DND-41 (cell line): ENCODE measurements at regions not wholly inside any gene's neighbourhood (a gene's known extent, or its start where the extent isn't known, plus 50 kb on each side); places are given as distances from the start of the nearest gene placed in this dataset.

Experiments
- ATAC-seq: fragments of 200-7000 bp; cut with Tn5 transposase; 3 replicates; pipeline ENCODE4 v1.9.1; 2021; ENCODE audit warnings: low read depth; ENCODE audit not compliant: insufficient read depth
- DNase-seq: peaks from one replicate; pipeline ENCODE4 v3.0.0-alpha.2; 2020
- H2AFZ ChIP-seq: 2 replicates; pipeline ENCODE4 v1.6.0; 2012; ENCODE audit warnings: low read depth, low read length
- H3K27ac ChIP-seq: 2 replicates; pipeline ENCODE4 v1.5.1; 2012; ENCODE audit warnings: low read length, inconsistent platforms
- H3K27me3 ChIP-seq: fragments of 200-600 bp; sonication (generic); 2 replicates; pipeline ENCODE4 v1.6.0; 2012; ENCODE audit warnings: low read length, mild to moderate bottlenecking, inconsistent platforms; ENCODE audit not compliant: insufficient read depth, poor library complexity
- H3K36me3 ChIP-seq: 2 replicates; pipeline ENCODE4 v1.5.1; 2012; ENCODE audit warnings: low read length, inconsistent platforms; ENCODE audit not compliant: insufficient read depth
- H3K4me1 ChIP-seq: 2 replicates; pipeline ENCODE4 v1.5.1; 2012; ENCODE audit warnings: mild to moderate bottlenecking, low read length; ENCODE audit not compliant: insufficient read depth
- H3K4me2 ChIP-seq: 2 replicates; pipeline ENCODE4 v1.6.0; 2012; ENCODE audit warnings: mild to moderate bottlenecking, moderate library complexity, low read length, inconsistent platforms; ENCODE audit not compliant: insufficient read depth
- H3K4me3 ChIP-seq, 2 experiments: fragments of 200-600 bp in 1 of 2; shearing (Covaris generic) in 1 of 2; 2 replicates each; pipeline ENCODE4 v1.5.1; 2012 to 2016; ENCODE audit warnings: inconsistent platforms in 2 of 2, low read length in 2 of 2, mild to moderate bottlenecking in 2 of 2, low read depth in 1 of 2, moderate library complexity in 1 of 2
- H3K79me2 ChIP-seq: 2 replicates; pipeline ENCODE4 v1.6.0; 2012; ENCODE audit warnings: low read length, inconsistent platforms; ENCODE audit not compliant: insufficient read depth
- H3K9ac ChIP-seq: 2 replicates; pipeline ENCODE4 v1.6.0; 2012; ENCODE audit warnings: low read depth, mild to moderate bottlenecking, inconsistent platforms, low read length, moderate library complexity
- H3K9me3 ChIP-seq: 2 replicates; pipeline ENCODE4 v1.5.1; 2012; ENCODE audit warnings: low read length, moderate library complexity, mild to moderate bottlenecking, inconsistent platforms; ENCODE audit not compliant: insufficient read depth, severe bottlenecking
- H4K20me1 ChIP-seq: 2 replicates; pipeline ENCODE4 v1.6.0; 2012; ENCODE audit warnings: low read length; ENCODE audit not compliant: insufficient read depth
- CTCF ChIP-seq: IDR thresholded peaks from 2 replicates; pipeline ENCODE4 v1.5.1; 2012; ENCODE audit warnings: borderline replicate concordance, low read length, moderate library complexity, mild to moderate bottlenecking; ENCODE audit not compliant: poor library complexity, severe bottlenecking; ENCODE audit errors: extremely low read depth
- EZH2 ChIP-seq: IDR thresholded peaks from 3 replicates; pipeline ENCODE4 v1.6.1; 2012; ENCODE audit warnings: borderline replicate concordance, low read depth, mild to moderate bottlenecking, moderate library complexity, low read length, inconsistent platforms; ENCODE audit not compliant: severe bottlenecking

- Histone ChIP-seq H4K20me1 (no peaks in the 10 kb centered on the region), H3K27me3 (no peaks in the 10 kb centered on the region), H3K27ac (no peak overlapping the region), H3K9ac (no peak overlapping the region), H3K4me1 (no peaks in the 10 kb centered on the region), H3K36me3 (no peaks in the 10 kb centered on the region), H2AFZ (no peak overlapping the region), H3K79me2 (no peaks in the 10 kb centered on the region), H3K4me2 (no peak overlapping the region), H3K4me3 (no peak overlapping the region), H3K9me3 (no peaks in the 10 kb centered on the region)
- TF ChIP-seq EZH2 (no peak), CTCF (no peak)
- DNase-seq, result no peak
- no peak for ATAC-seq
Measured at GRCh38 chr16:59355704-59356103, 621.6 kb upstream of the GOT2 start.

- H4K20me1 ChIP-seq, result no peaks in the 10 kb centered on the region
- TF ChIP-seq EZH2 (no peak), CTCF (no peak)
- no peak overlapping the region for H3K4me2 ChIP-seq
- no peak for ATAC-seq
- no peaks in the 10 kb centered on the region for H3K79me2 ChIP-seq
- H3K4me1 ChIP-seq, result no peaks in the 10 kb centered on the region
- no peak overlapping the region for H3K4me3 ChIP-seq
- H3K27me3 ChIP-seq, result no peaks in the 10 kb centered on the region
- H3K27ac ChIP-seq, result no peak overlapping the region
- no peak for DNase-seq
- H3K9ac ChIP-seq, result no peak overlapping the region
- H2AFZ ChIP-seq, result no peak overlapping the region
- no peaks in the 10 kb centered on the region for H3K9me3 ChIP-seq
- H3K36me3 ChIP-seq, result no peaks in the 10 kb centered on the region
Measured at GRCh38 chr16:59351305-59351903, 617.3 kb upstream of the GOT2 start.

GRCh38 chr16:59350670-59351069 lies 616.6 kb upstream of the GOT2 start:
- DNase-seq (no peak), ATAC-seq (no peak)
- no peaks in the 10 kb centered on the region for H3K4me1 ChIP-seq
- H3K4me2 ChIP-seq, result no peak overlapping the region
- no peak overlapping the region for H3K9ac ChIP-seq
- no peak overlapping the region for H2AFZ ChIP-seq
- no peaks in the 10 kb centered on the region for H3K36me3 ChIP-seq
- no peak overlapping the region for H3K27ac ChIP-seq
- no peaks in the 10 kb centered on the region for H4K20me1 ChIP-seq
- H3K9me3 ChIP-seq, result no peaks in the 10 kb centered on the region
- H3K4me3 ChIP-seq, result no peak overlapping the region
- H3K27me3 ChIP-seq, result no peaks in the 10 kb centered on the region
- TF ChIP-seq CTCF (no peak), EZH2 (no peak)
- H3K79me2 ChIP-seq, result no peaks in the 10 kb centered on the region

DNA sequence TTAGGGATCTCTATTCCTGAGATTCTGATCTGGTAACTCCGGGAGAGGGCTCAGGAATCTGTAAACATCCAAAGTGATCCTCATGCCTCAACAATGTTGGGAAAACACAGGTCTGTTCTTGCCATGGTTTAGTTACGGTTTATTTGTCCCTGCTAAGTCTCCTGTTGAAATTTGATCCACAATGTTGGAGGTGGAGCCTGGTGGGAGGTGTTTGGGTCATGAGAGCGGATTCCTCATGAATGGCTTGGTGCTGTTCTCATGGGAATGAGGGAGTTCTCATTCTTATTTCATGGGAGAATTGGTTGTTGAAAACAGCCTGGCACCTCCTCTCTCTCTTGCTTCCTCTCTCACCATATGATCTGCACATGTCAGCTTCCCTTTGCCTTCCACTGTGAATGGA lies 608.6 kb upstream of the GOT2 start:
- Histone ChIP-seq H3K4me2 (no peak overlapping the region), H2AFZ (no peak overlapping the region), H3K9me3 (no peaks in the 10 kb centered on the region), H3K27me3 (peaks cover 3% of the 10 kb centered on the region), H3K4me1 (no peaks in the 10 kb centered on the region), H4K20me1 (no peaks in the 10 kb centered on the region), H3K9ac (no peak overlapping the region), H3K4me3 (no peak overlapping the region), H3K36me3 (no peaks in the 10 kb centered on the region), H3K27ac (no peak overlapping the region), H3K79me2 (no peaks in the 10 kb centered on the region)
- ATAC-seq, result no peak
- no peak for DNase-seq
- TF ChIP-seq CTCF (no peak), EZH2 (no peak)
